ENCODE measurements at regions not wholly inside any gene's neighbourhood (a gene's known extent, or its start where the extent isn't known, plus 50 kb on each side); places are given as distances from the start of the nearest gene placed in this dataset.
A peak's percentile ranks its signal among the peaks of the same experiment; 100 is the strongest.

GRCh38 chr18:8978394-8978793 is 124.1 kb upstream of the NDUFV2 start:
- POLR2A ChIA-PET (ENCODE audit: partially characterized antibody), result no interaction called here
- Histone ChIP-seq H2AK5ac (ENCODE audit: low read depth, low read length) (no peak overlapping the region), H3K9ac (replicated peaks in 1 of 4; ENCODE audit: extremely low read depth in 1 of 4, low read depth in 3 of 4, low read length in 3 of 4) (no peak overlapping the region), H3K79me2 (ENCODE audit: control insufficient read depth in 1 of 2, insufficient read depth in 2 of 2, low read length in 2 of 2) (no peaks in the 10 kb centered on the region), H2BK5ac (ENCODE audit: low read depth, low read length) (no peak overlapping the region; the same call in 1 of the 2 replicates), H3K23me2 (ENCODE audit: low read depth, low read length) (no peaks in the 10 kb centered on the region; the same call in 1 of the 2 replicates), H3K18ac (ENCODE audit: extremely low read depth, low read length) (0 out of 2 replicates have a peak overlapping the region, but pooled peaks have one; percentile 22), H2BK20ac (ENCODE audit: low read length) (0 out of 2 replicates have a peak overlapping the region, but pooled peaks have one; percentile 52), H4K20me1 (replicated peaks in 1 of 2; ENCODE audit: control insufficient read depth in 1 of 2, insufficient read depth in 2 of 2, low read length in 2 of 2) (no peaks in the 10 kb centered on the region), H3K36me3 (ENCODE audit: control insufficient read depth in 2 of 4, insufficient read depth in 4 of 4, low read length in 3 of 4) (no peaks in the 10 kb centered on the region), H2BK15ac (ENCODE audit: low read length) (no peak overlapping the region), H3K4me2 (ENCODE audit: insufficient read depth in 1 of 2, low read depth in 2 of 2, low read length in 2 of 2) (no peak overlapping the region), H3K56ac (replicated peaks; ENCODE audit: insufficient read length, low read depth, low read length) (no peak overlapping the region), H4K5ac (ENCODE audit: insufficient read length, low read depth, low read length) (no peak overlapping the region), H3K14ac (ENCODE audit: insufficient read length) (no peak overlapping the region), H2BK12ac (ENCODE audit: low read depth, low read length) (no peak overlapping the region), H3K4me1 (replicated peaks in 1 of 4; ENCODE audit: control insufficient read depth in 3 of 4, insufficient read depth in 4 of 4, low read length in 3 of 4) (peaks cover 2 to 17% (median 14%) of the 10 kb centered on the region in 4 experiments), H3K9me3 (ENCODE audit: insufficient read depth in 2 of 2, low read depth in 1 of 2, low read length in 1 of 2) (no peaks in the 10 kb centered on the region), H3K79me1 (ENCODE audit: low read depth, low read length) (no peaks in the 10 kb centered on the region), H3K23ac (ENCODE audit: insufficient read length) (no peak overlapping the region), H2AFZ (ENCODE audit: low read length) (no peak overlapping the region), H4K8ac (ENCODE audit: extremely low read depth, insufficient read depth, low read length) (no peak overlapping the region), H2BK120ac (replicated peaks; ENCODE audit: low read depth, low read length) (peak overlapping the region; percentile 60), H3K4ac (replicated peaks; ENCODE audit: insufficient read length, low read depth, low read length) (no peak overlapping the region), H3K27me3 (replicated peaks in 1 of 4; ENCODE audit: control insufficient read depth in 3 of 4, extremely low read depth in 1 of 4, insufficient read depth in 3 of 4, low read length in 3 of 4) (no peaks in the 10 kb centered on the region), H3K4me3 (ENCODE audit: extremely low read depth in 1 of 4, insufficient read depth in 2 of 4, low read depth in 3 of 4, low read length in 4 of 4) (no peak overlapping the region), H3K27ac (ENCODE audit: low read depth, low read length) (no peak overlapping the region), H4K91ac (replicated peaks; ENCODE audit: insufficient read length, low read length) (no peak overlapping the region)
- TF ChIP-seq SAP30 (IDR thresholded peaks at IDR 0.05; ENCODE audit: insufficient read depth, insufficient replicate concordance, low read length), result no peak
- TF ChIP-seq EP300 (IDR thresholded peaks at IDR 0.05; ENCODE audit: borderline replicate concordance in 1 of 2, low read depth in 2 of 2, low read length in 2 of 2), result no peak
- no peak for TF ChIP-seq RFX5 (IDR thresholded peaks at IDR 0.05; ENCODE audit: borderline replicate concordance, low read depth, low read length)
- TF ChIP-seq BCL11A (IDR thresholded peaks at IDR 0.05; ENCODE audit: low read depth in 2 of 2, low read length in 2 of 2), result no peak
- TF ChIP-seq POLR2A (IDR thresholded peaks at IDR 0.05; ENCODE audit: control extremely low read depth in 1 of 2, low read depth in 2 of 2, low read length in 2 of 2), result no peak
- TF ChIP-seq RNF2 (IDR thresholded peaks at IDR 0.05; ENCODE audit: borderline replicate concordance, low read depth, low read length, missing control alignments, poor library complexity, severe bottlenecking), result no peak
- TF ChIP-seq RBBP5 (IDR thresholded peaks at IDR 0.05; ENCODE audit: borderline replicate concordance, low read depth, low read length), result no peak
- TF ChIP-seq KDM4A (IDR thresholded peaks at IDR 0.05; ENCODE audit: low read depth, low read length, severe bottlenecking), result no peak
- TF ChIP-seq SIRT6 (IDR thresholded peaks at IDR 0.05; ENCODE audit: low read length), result no peak
- WGBS, 2 experiments (ENCODE audit: extremely low coverage in 1 of 2, insufficient coverage in 1 of 2, insufficient read length in 1 of 2, insufficient replicate concordance in 2 of 2, low coverage in 1 of 2, low lambda C conversion rate in 2 of 2, missing lambda C conversion rate in 1 of 2), result 80% methylated on average over 6 of the region's 6 CpGs; no CpG with 5 or more reads in 1 of the 2 experiments
- DNase-seq (ENCODE audit: low read depth in 1 of 2, low spot score in 2 of 2) (no peak), FAIRE-seq (no peak)
- CTCF ChIA-PET (ENCODE audit: partially characterized antibody), result interaction anchor here (0.7 to 2.3 kb wide), 4 partner anchors 10 to 270 kb away, joined by 3 to 14 read pairs (median 4); no protein-coding TSS in a partner anchor

Data from H1 (cell line).